Endothelial cell (in vitro differentiated cells): ENCODE measurements at regions not wholly inside any gene's neighbourhood (a gene's known extent, or its start where the extent isn't known, plus 50 kb on each side); places are given as distances from the start of the nearest gene placed in this dataset.
A peak's percentile ranks its signal among the peaks of the same experiment; 100 is the strongest.

ENCODE experiments used
- DNase-seq: peaks from one replicate; pipeline ENCODE4 v3.0.0; 2021; ENCODE audit warnings: low spot score
- H3K27ac Mint-ChIP-seq: one replicate; pipeline ENCODE4 v1.8.0; 2021; ENCODE audit warnings: mixed read lengths, inconsistent platforms; ENCODE audit not compliant: unreplicated experiment
- H3K27me3 Mint-ChIP-seq: one replicate; pipeline ENCODE4 v1.8.0; 2021; ENCODE audit warnings: mild to moderate bottlenecking, moderate library complexity, mixed read lengths, inconsistent platforms; ENCODE audit not compliant: unreplicated experiment
- H3K36me3 Mint-ChIP-seq: one replicate; pipeline ENCODE4 v1.8.0; 2021; ENCODE audit warnings: mild to moderate bottlenecking, low read depth, mixed read lengths, inconsistent platforms; ENCODE audit not compliant: unreplicated experiment
- H3K4me1 Mint-ChIP-seq: one replicate; pipeline ENCODE4 v1.8.0; 2021; ENCODE audit warnings: mild to moderate bottlenecking, mixed read lengths, inconsistent platforms; ENCODE audit not compliant: unreplicated experiment
- H3K4me3 Mint-ChIP-seq: one replicate; pipeline ENCODE4 v1.8.0; 2021; ENCODE audit warnings: mild to moderate bottlenecking, mixed read lengths, inconsistent platforms; ENCODE audit not compliant: unreplicated experiment
- H3K9me3 Mint-ChIP-seq: one replicate; pipeline ENCODE4 v1.8.0; 2021; ENCODE audit warnings: mixed read lengths, inconsistent platforms; ENCODE audit not compliant: unreplicated experiment
- TF ChIP-seq, protein P1 (sequence below): fragments of 200-600 bp; sonication (generic); IDR thresholded peaks from one replicate; pipeline ENCODE4 v1.5.0; 2021; ENCODE audit warnings: antibody characterized with exemption; ENCODE audit not compliant: unreplicated experiment

DNA sequence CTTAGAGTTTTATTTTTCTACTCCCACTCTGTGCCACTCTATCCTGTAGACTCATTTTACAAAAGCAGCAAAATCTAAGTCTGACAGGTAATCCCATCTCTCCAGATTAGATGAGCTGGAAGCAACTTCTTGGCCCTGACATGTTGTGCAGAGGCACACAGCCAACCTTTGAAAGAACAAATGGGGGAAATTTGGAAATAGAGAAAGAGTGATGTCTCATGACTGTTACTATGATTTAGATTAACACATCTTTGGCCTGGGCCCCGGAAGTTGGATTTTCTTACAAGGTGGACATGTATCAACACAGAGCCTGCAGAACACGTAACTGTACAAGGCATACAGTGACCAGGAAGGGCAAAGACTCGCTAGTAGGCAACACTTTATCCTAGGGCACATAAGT is 227.7 kb downstream of the MYLK4 start:
- H3K27ac Mint-ChIP-seq = no peak overlapping the region
- peaks cover 14% of the 10 kb centered on the region for H3K4me1 Mint-ChIP-seq
- TF ChIP-seq, protein P1, sequence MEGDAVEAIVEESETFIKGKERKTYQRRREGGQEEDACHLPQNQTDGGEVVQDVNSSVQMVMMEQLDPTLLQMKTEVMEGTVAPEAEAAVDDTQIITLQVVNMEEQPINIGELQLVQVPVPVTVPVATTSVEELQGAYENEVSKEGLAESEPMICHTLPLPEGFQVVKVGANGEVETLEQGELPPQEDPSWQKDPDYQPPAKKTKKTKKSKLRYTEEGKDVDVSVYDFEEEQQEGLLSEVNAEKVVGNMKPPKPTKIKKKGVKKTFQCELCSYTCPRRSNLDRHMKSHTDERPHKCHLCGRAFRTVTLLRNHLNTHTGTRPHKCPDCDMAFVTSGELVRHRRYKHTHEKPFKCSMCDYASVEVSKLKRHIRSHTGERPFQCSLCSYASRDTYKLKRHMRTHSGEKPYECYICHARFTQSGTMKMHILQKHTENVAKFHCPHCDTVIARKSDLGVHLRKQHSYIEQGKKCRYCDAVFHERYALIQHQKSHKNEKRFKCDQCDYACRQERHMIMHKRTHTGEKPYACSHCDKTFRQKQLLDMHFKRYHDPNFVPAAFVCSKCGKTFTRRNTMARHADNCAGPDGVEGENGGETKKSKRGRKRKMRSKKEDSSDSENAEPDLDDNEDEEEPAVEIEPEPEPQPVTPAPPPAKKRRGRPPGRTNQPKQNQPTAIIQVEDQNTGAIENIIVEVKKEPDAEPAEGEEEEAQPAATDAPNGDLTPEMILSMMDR = no peak
- DNase-seq = no peak
- peaks cover 3% of the 10 kb centered on the region for H3K36me3 Mint-ChIP-seq
- peaks cover 8% of the 10 kb centered on the region for H3K9me3 Mint-ChIP-seq
- H3K27me3 Mint-ChIP-seq = no peaks in the 10 kb centered on the region
- H3K4me3 Mint-ChIP-seq = no peak overlapping the region

DNA sequence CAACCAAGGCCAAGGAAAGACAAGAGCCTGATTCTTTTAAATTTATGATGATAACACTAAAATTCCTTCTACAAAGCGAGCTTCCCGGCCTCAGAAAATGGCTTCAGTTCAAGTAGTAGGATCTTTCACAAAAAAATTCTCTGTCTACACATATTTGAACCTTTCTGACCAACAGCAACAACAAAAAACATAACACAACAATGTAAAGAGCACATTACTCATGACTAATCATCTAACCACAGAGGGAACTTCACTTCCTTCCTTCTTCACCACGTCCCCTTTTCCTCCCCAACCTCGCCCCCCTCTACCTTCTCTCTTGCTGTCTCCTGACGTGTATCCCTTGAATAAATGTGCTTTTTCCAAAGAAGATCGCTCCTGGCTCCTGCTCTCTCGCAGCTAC is 228.2 kb downstream of the MYLK4 start:
- Mint-ChIP-seq H3K27ac (peak overlapping the region; percentile 86), H3K27me3 (no peaks in the 10 kb centered on the region), H3K9me3 (peaks cover 8% of the 10 kb centered on the region), H3K4me1 (peaks cover 14% of the 10 kb centered on the region), H3K4me3 (no peak overlapping the region), H3K36me3 (peaks cover 3% of the 10 kb centered on the region)
- no peak for DNase-seq
- TF ChIP-seq, protein P1 = no peak

DNA sequence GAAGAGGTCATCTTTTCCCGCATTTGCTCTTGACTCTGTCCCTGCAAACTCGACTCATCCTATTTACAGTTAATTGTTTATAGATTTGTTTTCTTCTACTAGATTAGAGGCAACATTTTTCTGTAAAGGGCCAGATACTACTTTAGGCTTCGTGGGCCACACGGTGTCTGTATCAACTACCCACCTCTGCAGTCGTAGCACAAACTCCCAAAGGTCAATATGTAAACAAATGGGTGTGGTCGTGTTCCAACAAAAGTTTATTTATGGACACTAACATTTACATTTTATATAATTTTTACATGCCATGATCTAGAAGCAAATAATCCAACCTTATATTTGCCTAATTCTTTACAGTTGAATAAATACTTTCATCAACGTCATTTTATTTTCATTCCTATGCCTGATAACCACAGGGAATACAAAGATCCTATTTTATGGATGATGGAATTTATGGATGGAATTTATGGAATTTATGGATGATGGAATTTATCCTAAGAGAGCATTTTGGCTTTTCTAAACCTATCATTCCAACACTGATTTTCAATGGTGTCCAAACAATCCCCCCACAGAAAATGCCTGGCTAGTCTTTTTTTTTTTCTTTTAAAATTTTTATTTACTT is 232.8 kb downstream of the MYLK4 start:
- peaks cover 11% of the 10 kb centered on the region for H3K4me1 Mint-ChIP-seq
- peaks cover 8% of the 10 kb centered on the region for H3K9me3 Mint-ChIP-seq
- no peak overlapping the region for H3K4me3 Mint-ChIP-seq
- DNase-seq = no peak
- H3K36me3 Mint-ChIP-seq = peaks cover 3% of the 10 kb centered on the region
- H3K27me3 Mint-ChIP-seq = no peaks in the 10 kb centered on the region
- TF ChIP-seq, protein P1 = no peak
- no peak overlapping the region for H3K27ac Mint-ChIP-seq

DNA sequence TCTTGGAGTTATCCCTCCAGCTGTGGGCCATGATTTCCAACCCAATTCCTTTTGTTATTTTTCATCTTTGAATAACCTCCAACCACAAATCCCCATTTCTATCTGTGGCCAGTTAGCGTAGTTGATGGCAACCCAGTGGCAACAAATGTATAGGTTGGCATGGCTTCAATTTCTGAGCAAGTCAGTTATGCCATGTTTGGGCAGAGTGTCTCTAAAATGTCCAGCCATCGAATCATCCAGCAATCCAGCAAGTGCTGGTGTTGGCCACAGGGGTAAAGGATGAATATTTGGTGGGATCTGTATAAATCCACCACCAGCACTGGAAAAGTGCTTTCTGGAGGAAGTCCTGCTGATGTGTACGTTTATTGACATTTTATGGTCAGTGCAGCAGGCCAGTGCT is 233.3 kb downstream of the MYLK4 start:
- Mint-ChIP-seq H3K9me3 (peaks cover 8% of the 10 kb centered on the region), H3K27ac (no peak overlapping the region), H3K4me1 (peaks cover 5% of the 10 kb centered on the region), H3K36me3 (peaks cover 3% of the 10 kb centered on the region), H3K4me3 (no peak overlapping the region), H3K27me3 (no peaks in the 10 kb centered on the region)
- no peak for DNase-seq
- TF ChIP-seq, protein P1 = no peak

DNA sequence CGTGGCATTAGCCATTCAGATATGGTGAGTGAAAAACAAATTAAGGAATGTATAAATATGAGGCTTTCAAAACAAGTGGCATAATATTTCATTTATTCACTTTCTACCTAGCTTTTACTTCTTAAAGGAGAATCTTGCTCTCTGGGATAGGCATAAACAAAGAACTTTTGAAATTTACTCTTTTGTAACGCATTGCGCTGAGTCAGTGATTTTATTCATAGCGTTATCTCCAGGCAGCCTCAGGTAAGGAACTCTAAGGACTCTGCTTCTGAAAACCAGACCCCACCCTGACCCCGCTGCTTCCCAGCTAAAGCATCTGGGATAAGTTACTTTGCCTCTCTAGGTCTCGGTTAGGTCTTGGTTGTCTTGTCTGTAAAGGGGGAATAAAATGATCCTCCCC is 234.7 kb downstream of the MYLK4 start:
- Mint-ChIP-seq H3K27ac (no peak overlapping the region), H3K36me3 (peaks cover 3% of the 10 kb centered on the region), H3K27me3 (no peaks in the 10 kb centered on the region), H3K9me3 (peaks cover 8% of the 10 kb centered on the region), H3K4me3 (no peak overlapping the region), H3K4me1 (peaks cover 2% of the 10 kb centered on the region)
- TF ChIP-seq, protein P1 = no peak
- DNase-seq = no peak
